ENCODE measurements at regions not wholly inside any gene's neighbourhood (a gene's known extent, or its start where the extent isn't known, plus 50 kb on each side); places are given as distances from the start of the nearest gene placed in this dataset.

DNA sequence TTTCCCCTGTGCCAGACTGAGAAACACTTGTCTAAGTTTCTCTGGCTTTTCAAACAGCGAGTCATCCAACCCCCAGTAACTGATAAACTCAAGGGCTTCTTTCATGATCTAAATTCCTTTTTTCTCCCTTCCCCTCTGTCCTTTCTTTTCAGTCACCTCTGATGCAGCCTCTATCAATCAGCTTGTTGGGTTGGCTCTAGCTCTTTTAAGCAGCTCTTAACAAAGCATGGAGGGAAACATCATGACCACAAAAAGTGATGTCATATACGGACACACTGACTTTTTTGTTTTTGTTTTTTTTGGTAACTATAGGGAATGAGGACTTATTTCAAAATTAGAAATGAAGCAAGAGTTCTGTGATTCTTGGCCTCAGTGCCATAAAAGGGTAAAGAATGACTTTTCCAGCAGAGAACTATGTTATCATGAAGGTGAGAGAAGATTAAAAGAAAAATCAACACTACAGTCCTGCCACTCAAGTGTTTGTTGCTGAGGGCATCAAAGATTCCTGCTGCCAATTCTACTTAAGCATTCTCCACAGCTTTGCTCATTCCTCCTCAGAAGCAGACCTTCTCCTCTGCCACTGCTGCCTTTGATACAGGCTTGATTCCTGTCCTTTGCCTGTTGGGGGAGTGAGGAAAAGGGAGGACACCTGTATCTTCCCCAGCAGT lies 457.0 kb upstream of the ONECUT1 start:
- Histone ChIP-seq H3K27ac (replicated peaks) (no peak overlapping the region), H3K4me3 (replicated peaks; ENCODE audit: insufficient read depth, low read length) (no peak overlapping the region), H3K27me3 (ENCODE audit: insufficient read depth, poor library complexity, severe bottlenecking) (no peaks in the 10 kb centered on the region)
- DNase-seq (ENCODE audit: low read depth in 1 of 2, low spot score in 1 of 2), result no peak
- TF ChIP-seq SPI1 (IDR thresholded peaks at IDR 0.05; ENCODE audit: borderline replicate concordance, low read depth) (no peak), POLR2AphosphoS5 (IDR thresholded peaks at IDR 0.05; ENCODE audit: low read depth) (no peak), GABPA (IDR thresholded peaks at IDR 0.05; ENCODE audit: low read depth) (no peak)
- TF ChIP-seq, protein P1, sequence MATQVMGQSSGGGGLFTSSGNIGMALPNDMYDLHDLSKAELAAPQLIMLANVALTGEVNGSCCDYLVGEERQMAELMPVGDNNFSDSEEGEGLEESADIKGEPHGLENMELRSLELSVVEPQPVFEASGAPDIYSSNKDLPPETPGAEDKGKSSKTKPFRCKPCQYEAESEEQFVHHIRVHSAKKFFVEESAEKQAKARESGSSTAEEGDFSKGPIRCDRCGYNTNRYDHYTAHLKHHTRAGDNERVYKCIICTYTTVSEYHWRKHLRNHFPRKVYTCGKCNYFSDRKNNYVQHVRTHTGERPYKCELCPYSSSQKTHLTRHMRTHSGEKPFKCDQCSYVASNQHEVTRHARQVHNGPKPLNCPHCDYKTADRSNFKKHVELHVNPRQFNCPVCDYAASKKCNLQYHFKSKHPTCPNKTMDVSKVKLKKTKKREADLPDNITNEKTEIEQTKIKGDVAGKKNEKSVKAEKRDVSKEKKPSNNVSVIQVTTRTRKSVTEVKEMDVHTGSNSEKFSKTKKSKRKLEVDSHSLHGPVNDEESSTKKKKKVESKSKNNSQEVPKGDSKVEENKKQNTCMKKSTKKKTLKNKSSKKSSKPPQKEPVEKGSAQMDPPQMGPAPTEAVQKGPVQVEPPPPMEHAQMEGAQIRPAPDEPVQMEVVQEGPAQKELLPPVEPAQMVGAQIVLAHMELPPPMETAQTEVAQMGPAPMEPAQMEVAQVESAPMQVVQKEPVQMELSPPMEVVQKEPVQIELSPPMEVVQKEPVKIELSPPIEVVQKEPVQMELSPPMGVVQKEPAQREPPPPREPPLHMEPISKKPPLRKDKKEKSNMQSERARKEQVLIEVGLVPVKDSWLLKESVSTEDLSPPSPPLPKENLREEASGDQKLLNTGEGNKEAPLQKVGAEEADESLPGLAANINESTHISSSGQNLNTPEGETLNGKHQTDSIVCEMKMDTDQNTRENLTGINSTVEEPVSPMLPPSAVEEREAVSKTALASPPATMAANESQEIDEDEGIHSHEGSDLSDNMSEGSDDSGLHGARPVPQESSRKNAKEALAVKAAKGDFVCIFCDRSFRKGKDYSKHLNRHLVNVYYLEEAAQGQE (IDR thresholded peaks at IDR 0.05; ENCODE audit: insufficient replicate concordance, low read depth), result no peak
- TF ChIP-seq, protein P2, sequence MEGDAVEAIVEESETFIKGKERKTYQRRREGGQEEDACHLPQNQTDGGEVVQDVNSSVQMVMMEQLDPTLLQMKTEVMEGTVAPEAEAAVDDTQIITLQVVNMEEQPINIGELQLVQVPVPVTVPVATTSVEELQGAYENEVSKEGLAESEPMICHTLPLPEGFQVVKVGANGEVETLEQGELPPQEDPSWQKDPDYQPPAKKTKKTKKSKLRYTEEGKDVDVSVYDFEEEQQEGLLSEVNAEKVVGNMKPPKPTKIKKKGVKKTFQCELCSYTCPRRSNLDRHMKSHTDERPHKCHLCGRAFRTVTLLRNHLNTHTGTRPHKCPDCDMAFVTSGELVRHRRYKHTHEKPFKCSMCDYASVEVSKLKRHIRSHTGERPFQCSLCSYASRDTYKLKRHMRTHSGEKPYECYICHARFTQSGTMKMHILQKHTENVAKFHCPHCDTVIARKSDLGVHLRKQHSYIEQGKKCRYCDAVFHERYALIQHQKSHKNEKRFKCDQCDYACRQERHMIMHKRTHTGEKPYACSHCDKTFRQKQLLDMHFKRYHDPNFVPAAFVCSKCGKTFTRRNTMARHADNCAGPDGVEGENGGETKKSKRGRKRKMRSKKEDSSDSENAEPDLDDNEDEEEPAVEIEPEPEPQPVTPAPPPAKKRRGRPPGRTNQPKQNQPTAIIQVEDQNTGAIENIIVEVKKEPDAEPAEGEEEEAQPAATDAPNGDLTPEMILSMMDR (IDR thresholded peaks at IDR 0.05; ENCODE audit: insufficient read depth, low read length), result no peak

DNA sequence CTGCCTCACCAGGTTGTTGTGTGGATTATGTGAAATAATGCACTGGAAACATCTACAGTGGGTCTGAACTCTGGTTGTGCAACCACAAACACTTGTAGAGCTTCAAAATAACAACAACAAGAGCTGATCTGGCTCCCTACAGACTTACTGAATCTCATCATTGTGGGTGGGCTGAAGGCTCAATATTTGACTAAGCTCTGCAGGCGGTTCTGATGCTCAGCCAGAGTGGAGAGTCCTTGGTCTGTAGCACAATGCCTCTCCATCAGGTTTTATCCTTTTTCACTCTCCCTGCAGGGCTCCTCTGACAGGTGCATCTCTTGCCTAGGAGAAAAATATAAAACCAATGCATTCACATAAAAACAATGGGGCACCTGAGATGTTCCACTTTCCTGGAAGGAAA lies 456.3 kb upstream of the ONECUT1 start:
- no peak overlapping the region for H3K27ac ChIP-seq (replicated peaks)
- DNase-seq (ENCODE audit: low read depth in 1 of 2, low spot score in 1 of 2), result no peak
- H3K4me3 ChIP-seq (replicated peaks; ENCODE audit: insufficient read depth, low read length), result no peak overlapping the region
- H3K27me3 ChIP-seq (ENCODE audit: insufficient read depth, poor library complexity, severe bottlenecking), result no peaks in the 10 kb centered on the region
- TF ChIP-seq SPI1 (IDR thresholded peaks at IDR 0.05; ENCODE audit: borderline replicate concordance, low read depth) (no peak), POLR2AphosphoS5 (IDR thresholded peaks at IDR 0.05; ENCODE audit: low read depth) (no peak), GABPA (IDR thresholded peaks at IDR 0.05; ENCODE audit: low read depth) (no peak)
- TF ChIP-seq, protein P1 (IDR thresholded peaks at IDR 0.05; ENCODE audit: insufficient replicate concordance, low read depth), result no peak
- TF ChIP-seq, protein P2 (IDR thresholded peaks at IDR 0.05; ENCODE audit: insufficient read depth, low read length), result no peak

DNA sequence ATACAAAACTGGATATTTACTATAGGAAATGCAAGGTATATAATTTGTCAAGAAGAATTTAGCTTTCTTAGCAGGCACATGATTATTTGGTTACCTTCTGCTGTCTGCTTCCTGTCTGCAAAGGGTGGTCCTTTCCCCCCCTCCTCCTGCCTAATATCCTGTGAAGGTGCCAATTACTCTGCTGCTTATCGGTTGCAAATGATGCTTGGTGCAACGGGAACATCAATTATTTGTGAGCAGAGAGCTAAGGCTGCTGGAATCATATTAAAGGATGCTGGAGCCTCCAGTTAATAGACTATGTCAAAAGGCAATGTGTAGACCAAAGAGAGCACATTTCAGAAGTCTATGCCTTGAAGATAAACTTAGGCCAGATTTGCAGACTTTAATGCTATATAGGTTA lies 443.7 kb upstream of the ONECUT1 start:
- DNase-seq (ENCODE audit: low read depth in 1 of 2, low spot score in 1 of 2), result no peak
- Histone ChIP-seq H3K27ac (replicated peaks) (no peak overlapping the region), H3K4me3 (replicated peaks; ENCODE audit: insufficient read depth, low read length) (no peak overlapping the region), H3K27me3 (ENCODE audit: insufficient read depth, poor library complexity, severe bottlenecking) (no peaks in the 10 kb centered on the region)
- TF ChIP-seq, protein P1 (IDR thresholded peaks at IDR 0.05; ENCODE audit: insufficient replicate concordance, low read depth), result no peak
- TF ChIP-seq GABPA (IDR thresholded peaks at IDR 0.05; ENCODE audit: low read depth) (no peak), SPI1 (IDR thresholded peaks at IDR 0.05; ENCODE audit: borderline replicate concordance, low read depth) (no peak), POLR2AphosphoS5 (IDR thresholded peaks at IDR 0.05; ENCODE audit: low read depth) (no peak)
- TF ChIP-seq, protein P2 (IDR thresholded peaks at IDR 0.05; ENCODE audit: insufficient read depth, low read length), result no peak

All from HL-60 (cell line).